Ammon's horn (tissue), 1 donor: ENCODE measurements at regions not wholly inside any gene's neighbourhood (a gene's known extent, or its start where the extent isn't known, plus 50 kb on each side); places are given as distances from the start of the nearest gene placed in this dataset.

Source experiments
- DNase-seq: peaks from one replicate; pipeline ENCODE4 v3.0.0-alpha.2; 2016; ENCODE audit warnings: low spot score

DNA sequence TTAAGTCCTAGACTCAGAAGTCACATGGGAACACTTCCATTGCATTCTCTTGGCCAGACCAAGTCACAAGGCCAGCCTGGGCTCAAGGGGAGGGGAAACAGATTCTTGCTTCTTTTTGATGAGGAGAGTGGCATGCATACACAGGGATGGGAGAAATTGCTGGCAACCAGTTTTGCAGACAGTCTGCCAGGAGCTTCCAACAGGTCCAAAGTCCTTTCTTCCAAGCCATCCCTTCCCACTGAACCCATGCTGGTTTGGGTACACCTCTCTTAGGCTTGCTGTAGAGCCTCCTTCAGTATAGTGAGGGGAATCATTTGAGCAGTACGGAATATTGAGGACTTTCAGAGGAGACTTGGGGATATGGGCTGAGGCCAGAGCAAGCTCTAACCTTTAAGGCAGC lies 267.8 kb downstream of the BCOR start:
- DNase-seq = no peak

GRCh38 chrX:39830414-39830813 lies 267.3 kb downstream of the BCOR start:
- DNase-seq = no peak

- DNase-seq = no peak
Measured at GRCh38 chrX:39832211-39832610, 265.5 kb downstream of the BCOR start.

DNA sequence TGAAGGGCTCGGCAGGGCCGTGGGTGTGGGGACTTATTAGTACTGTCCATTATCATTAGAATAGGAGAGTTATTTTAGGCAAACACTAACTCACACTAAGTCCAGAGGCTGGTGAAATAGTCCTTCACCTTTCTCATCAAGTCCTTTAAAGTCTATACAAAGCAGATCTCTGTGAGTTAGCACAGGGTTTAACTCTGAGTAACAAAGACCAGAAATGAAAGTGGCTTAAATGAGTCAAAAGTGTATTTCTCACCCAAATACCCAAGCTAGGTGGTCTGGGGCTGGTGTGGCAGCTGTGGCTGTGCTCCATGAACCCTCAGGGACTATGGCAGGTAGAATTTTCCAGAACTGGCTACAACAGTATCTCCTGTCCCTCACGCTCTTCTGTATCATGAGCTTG lies 263.2 kb downstream of the BCOR start:
- no peak for DNase-seq

- no peak for DNase-seq
Measured at GRCh38 chrX:39835241-39835640, 262.5 kb downstream of the BCOR start.

GRCh38 chrX:39835776-39836175 lies 262.0 kb downstream of the BCOR start:
- no peak for DNase-seq

GRCh38 chrX:39836802-39837420 lies 260.8 kb downstream of the BCOR start:
- no peak for DNase-seq

GRCh38 chrX:39837688-39838087 lies 260.1 kb downstream of the BCOR start:
- no peak for DNase-seq

DNA sequence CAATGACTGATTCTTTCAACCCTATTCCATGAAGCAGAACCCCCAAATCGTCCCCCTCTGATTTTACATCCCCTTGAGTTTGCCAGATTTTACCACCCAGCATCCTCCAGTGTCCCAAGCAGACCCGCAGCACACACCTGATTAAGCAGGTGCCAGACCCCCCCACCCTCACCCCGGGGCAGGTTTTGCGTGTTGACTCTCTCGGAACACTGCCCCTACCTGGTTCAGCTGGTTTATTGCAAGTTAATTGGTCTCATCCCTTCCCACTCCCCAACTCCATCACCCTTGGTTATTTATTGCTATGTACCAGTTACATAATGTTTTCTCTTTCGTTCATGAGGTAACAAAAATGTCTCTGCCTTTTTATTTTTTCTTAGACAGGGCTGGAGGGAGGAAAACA lies 258.4 kb downstream of the BCOR start:
- DNase-seq = no peak

GRCh38 chrX:39840133-39840532 lies 257.6 kb downstream of the BCOR start:
- no peak for DNase-seq

- DNase-seq = peak; percentile 22
Measured at GRCh38 chrX:39840581-39841093, 257.1 kb downstream of the BCOR start.

GRCh38 chrX:39841604-39842003 lies 256.2 kb downstream of the BCOR start:
- no peak for DNase-seq

GRCh38 chrX:39842281-39842973 lies 255.3 kb downstream of the BCOR start:
- no peak for DNase-seq

DNA sequence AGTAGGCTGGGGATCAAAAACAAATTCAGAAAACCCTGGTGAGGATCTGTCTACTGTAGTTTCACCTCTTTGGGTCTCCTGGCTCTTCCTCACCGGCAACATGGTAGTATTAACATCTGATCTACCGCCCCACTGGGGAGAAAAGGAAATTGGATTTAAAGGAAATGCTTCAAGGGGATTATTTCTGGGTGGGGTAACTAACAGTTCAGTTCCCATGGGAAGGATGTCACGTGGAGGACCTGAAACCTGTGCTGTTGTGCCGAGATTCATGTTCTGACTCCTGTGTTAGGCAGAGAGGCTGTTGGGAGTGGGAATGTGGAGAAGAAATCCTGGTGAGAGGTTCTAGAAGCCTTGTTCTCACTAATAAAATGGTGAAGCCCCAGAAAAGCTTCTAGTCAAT lies 254.4 kb downstream of the BCOR start:
- no peak for DNase-seq

DNA sequence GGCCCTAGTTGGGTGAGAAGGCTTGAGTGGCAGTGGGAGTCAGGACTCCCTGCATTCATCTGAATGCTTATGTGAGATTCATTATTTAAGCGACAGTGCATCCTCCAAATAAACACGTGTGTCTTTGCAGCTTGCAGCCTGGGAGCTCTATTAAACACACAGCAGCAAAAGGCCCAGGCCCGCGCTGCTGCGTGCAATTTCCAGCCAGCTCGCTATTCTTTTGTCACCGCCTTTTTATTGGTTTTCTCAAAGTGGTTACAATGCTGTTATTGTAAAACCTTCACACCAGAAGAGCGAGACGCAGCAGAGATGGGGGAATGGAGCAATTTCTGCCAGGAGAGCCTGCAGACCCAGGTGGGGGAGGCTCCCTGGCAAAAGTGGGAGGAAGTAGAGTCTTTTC lies 252.5 kb downstream of the BCOR start:
- no peak for DNase-seq

DNA sequence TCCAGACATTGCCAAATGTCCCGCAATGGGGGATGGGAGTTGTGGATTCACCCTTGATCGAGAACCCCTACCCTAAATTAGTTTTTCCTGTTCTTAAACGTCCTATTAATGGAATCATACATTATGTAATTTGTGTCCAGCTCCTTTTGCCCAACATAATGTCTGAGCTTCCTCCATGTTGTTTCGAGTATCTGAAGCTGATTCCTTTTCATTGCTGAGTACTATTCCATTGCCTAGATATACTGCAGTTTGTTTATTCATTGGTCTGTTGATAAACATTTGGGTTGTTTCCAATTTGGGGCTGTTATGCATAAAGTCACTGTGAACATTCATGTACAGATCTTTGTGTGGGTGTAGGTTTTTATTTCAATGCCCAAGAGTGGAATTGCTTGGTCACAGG lies 251.3 kb downstream of the BCOR start:
- no peak for DNase-seq

DNA sequence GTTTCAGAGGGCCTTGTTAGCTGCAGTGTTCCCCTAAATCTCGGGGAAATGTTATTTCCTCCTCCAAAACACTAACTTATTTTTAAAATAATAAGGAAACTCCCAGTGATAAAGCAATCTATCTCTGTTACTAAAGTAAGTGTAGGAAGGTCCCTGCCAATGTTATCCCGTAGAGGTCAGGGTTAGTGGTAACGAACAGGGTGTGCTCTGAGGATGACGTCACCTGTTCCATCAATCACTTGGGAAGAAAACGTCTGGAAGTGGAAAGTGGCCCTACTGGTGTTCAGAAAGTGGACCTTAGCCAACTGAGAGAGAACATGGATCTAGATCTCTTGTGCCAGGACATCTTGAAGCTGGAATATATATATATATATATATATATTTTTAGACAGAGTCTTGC lies 249.5 kb downstream of the BCOR start:
- DNase-seq = no peak

GRCh38 chrX:39848900-39849299 lies 248.9 kb downstream of the BCOR start:
- no peak for DNase-seq

- no peak for DNase-seq
Measured at GRCh38 chrX:39850209-39850608, 247.5 kb downstream of the BCOR start.

DNA sequence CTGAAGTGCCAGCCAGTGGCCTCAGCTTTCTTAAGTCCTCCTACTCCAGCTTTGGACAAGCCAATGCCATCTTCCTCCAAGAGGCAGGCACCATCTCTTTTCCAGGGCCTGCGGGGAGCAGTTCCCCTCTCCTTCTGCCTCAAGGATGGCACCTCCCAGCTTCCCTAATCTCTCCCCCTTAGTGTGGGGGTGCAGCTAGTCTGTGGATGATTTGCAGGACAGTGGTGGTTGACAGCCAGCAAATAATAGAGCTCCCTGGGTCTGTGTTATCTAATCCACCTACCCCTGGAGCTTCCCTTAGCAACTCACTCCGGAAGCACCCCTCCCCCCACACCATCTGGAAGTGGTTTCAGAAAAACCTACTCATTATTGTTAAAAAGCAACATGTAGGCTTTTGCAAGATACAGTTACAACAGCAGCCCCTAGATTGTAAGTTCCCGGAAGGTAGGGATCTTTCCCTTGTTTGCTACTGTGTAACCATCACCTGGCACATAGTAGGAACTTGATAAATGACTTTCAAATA lies 247.1 kb downstream of the BCOR start:
- DNase-seq = no peak

GRCh38 chrX:39851745-39852455 lies 245.9 kb downstream of the BCOR start:
- no peak for DNase-seq

DNA sequence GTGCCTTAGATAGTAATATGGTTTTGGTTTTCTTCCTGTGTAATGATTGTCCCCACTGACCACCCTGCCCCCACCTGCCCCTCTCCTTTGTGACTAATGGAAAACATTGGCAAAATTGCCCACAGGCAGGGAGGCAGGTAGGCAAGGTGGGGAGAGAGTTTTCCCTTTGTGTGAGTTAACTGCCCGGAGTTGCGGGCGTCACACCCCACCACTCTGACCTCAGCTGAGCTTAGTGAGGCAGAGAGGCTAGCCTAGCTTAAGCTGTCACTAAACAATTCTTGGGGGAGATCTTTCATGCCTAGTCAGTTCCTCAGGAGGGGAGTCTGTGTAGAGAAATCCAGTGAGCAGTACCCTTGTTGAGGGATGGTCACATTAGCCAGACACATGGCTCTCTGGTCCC lies 245.3 kb downstream of the BCOR start:
- no peak for DNase-seq

- no peak for DNase-seq
Measured at GRCh38 chrX:39853417-39854030, 244.2 kb downstream of the BCOR start.
